ENCODE measurements at regions not wholly inside any gene's neighbourhood (a gene's known extent, or its start where the extent isn't known, plus 50 kb on each side); places are given as distances from the start of the nearest gene placed in this dataset.

- ChIA-PET POLR2A (no interaction called here), CTCF (no interaction called here)
- no peaks in the 10 kb centered on the region for H3K27me3 ChIP-seq (ENCODE audit: control insufficient read depth, insufficient read depth, low read length)
- H3K36me3 ChIP-seq (ENCODE audit: control insufficient read depth, insufficient read depth, low read length) = no peaks in the 10 kb centered on the region
- no peak for DNase-seq (ENCODE audit: low read depth)
- no peak overlapping the region for H3K4me3 ChIP-seq (ENCODE audit: low read depth, low read length)
- TF ChIP-seq CTCF (IDR thresholded peaks at IDR 0.05; ENCODE audit: insufficient read depth, low read depth, low read length) = no peak
Measured at GRCh38 chr9:12095931-12096330, 597.3 kb upstream of the TYRP1 start.

GRCh38 chr9:12133416-12133815, 559.8 kb upstream of the TYRP1 start:
- H3K4me3 ChIP-seq (ENCODE audit: low read depth, low read length) = no peak overlapping the region
- ChIA-PET CTCF (no interaction called here), POLR2A (no interaction called here)
- no peak for DNase-seq (ENCODE audit: low read depth)
- no peaks in the 10 kb centered on the region for H3K27me3 ChIP-seq (ENCODE audit: control insufficient read depth, insufficient read depth, low read length)
- TF ChIP-seq CTCF (IDR thresholded peaks at IDR 0.05; ENCODE audit: insufficient read depth, low read depth, low read length) = no peak
- H3K36me3 ChIP-seq (ENCODE audit: control insufficient read depth, insufficient read depth, low read length) = no peaks in the 10 kb centered on the region

GRCh38 chr9:12141422-12141821, 551.8 kb upstream of the TYRP1 start:
- ChIA-PET POLR2A (no interaction called here), CTCF (no interaction called here)
- TF ChIP-seq CTCF (IDR thresholded peaks at IDR 0.05; ENCODE audit: insufficient read depth, low read depth, low read length) = no peak
- Histone ChIP-seq H3K36me3 (ENCODE audit: control insufficient read depth, insufficient read depth, low read length) (no peaks in the 10 kb centered on the region), H3K27me3 (ENCODE audit: control insufficient read depth, insufficient read depth, low read length) (no peaks in the 10 kb centered on the region), H3K4me3 (ENCODE audit: low read depth, low read length) (no peak overlapping the region)
- no peak for DNase-seq (ENCODE audit: low read depth)

GRCh38 chr9:12155401-12156134, 537.6 kb upstream of the TYRP1 start:
- no peaks in the 10 kb centered on the region for H3K36me3 ChIP-seq (ENCODE audit: control insufficient read depth, insufficient read depth, low read length)
- no peak for TF ChIP-seq CTCF (IDR thresholded peaks at IDR 0.05; ENCODE audit: insufficient read depth, low read depth, low read length)
- ChIA-PET POLR2A (no interaction called here), CTCF (interaction anchor here (0.6 kb wide), 1 partner anchor 18 kb away, joined by 3 read pairs; no protein-coding TSS in a partner anchor)
- no peak for DNase-seq (ENCODE audit: low read depth)
- H3K4me3 ChIP-seq (ENCODE audit: low read depth, low read length) = no peak overlapping the region
- no peaks in the 10 kb centered on the region for H3K27me3 ChIP-seq (ENCODE audit: control insufficient read depth, insufficient read depth, low read length)

- CTCF ChIA-PET = no interaction called here
- POLR2A ChIA-PET = no interaction called here
- DNase-seq (ENCODE audit: low read depth) = no peak
- Histone ChIP-seq H3K4me3 (ENCODE audit: low read depth, low read length) (no peak overlapping the region), H3K27me3 (ENCODE audit: control insufficient read depth, insufficient read depth, low read length) (no peaks in the 10 kb centered on the region), H3K36me3 (ENCODE audit: control insufficient read depth, insufficient read depth, low read length) (no peaks in the 10 kb centered on the region)
- TF ChIP-seq CTCF (IDR thresholded peaks at IDR 0.05; ENCODE audit: insufficient read depth, low read depth, low read length) = no peak
Measured at GRCh38 chr9:12162181-12162815, 530.9 kb upstream of the TYRP1 start.
